HG02759 (cell line): ENCODE measurements at regions not wholly inside any gene's neighbourhood (a gene's known extent, or its start where the extent isn't known, plus 50 kb on each side); places are given as distances from the start of the nearest gene placed in this dataset.

Source experiments
- ATAC-seq: cut with Tn5 transposase; IDR thresholded peaks from one replicate; pipeline ENCODE4 v1.9.1; 2021; ENCODE audit warnings: mild to moderate bottlenecking, moderate library complexity; ENCODE audit not compliant: unreplicated experiment

- no peak for ATAC-seq
Observed at GRCh38 chr15:66927201-66928077, 138.0 kb upstream of the SMAD3 start.

DNA sequence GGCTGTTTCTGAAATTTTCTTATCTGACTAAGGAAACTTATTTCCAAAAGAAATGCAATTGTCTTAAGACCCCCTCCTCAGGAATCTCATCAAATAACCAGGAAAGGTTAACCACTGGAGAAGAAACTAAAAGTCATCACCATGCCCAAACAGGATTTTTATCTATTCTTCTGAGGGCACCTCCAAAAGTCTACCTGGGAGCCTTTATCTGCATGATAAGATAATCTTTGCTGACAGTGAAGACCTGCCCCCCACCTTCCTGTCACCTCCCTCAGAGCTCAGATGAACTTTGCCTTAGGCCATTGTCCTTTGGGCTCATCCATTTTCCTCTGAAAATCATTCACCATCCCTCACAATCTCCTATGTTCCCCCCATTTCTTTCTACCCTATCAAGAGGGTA lies 137.3 kb upstream of the SMAD3 start:
- no peak for ATAC-seq

- no peak for ATAC-seq
Observed at GRCh38 chr15:66928784-66929183, 136.6 kb upstream of the SMAD3 start.

DNA sequence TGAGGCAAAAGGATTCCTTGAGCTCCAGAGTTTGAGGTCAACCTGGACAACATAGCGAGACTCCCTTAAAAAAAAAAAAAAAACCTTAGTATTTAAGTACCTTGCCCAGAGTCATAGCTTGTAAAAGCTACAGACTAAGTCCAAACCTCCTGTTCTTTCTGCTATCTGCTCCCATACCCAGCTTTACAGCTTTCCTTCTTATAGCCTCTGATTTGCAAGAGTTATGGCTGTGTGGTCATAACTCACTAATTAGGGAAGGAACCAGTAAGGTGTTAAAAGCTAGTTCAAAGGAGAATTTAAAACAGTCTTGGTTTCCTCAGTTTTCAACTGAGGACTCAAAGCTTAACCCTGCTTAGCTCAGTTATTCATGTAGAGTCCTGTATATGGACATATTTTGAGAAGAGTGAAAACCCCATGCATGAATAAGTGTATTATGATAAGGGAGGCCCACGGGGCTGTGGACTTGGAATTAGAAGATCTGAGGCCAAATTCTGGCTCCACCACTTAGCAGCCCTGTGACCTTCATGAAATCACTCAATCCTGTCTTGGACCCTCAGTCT lies 135.5 kb upstream of the SMAD3 start:
- no peak for ATAC-seq

DNA sequence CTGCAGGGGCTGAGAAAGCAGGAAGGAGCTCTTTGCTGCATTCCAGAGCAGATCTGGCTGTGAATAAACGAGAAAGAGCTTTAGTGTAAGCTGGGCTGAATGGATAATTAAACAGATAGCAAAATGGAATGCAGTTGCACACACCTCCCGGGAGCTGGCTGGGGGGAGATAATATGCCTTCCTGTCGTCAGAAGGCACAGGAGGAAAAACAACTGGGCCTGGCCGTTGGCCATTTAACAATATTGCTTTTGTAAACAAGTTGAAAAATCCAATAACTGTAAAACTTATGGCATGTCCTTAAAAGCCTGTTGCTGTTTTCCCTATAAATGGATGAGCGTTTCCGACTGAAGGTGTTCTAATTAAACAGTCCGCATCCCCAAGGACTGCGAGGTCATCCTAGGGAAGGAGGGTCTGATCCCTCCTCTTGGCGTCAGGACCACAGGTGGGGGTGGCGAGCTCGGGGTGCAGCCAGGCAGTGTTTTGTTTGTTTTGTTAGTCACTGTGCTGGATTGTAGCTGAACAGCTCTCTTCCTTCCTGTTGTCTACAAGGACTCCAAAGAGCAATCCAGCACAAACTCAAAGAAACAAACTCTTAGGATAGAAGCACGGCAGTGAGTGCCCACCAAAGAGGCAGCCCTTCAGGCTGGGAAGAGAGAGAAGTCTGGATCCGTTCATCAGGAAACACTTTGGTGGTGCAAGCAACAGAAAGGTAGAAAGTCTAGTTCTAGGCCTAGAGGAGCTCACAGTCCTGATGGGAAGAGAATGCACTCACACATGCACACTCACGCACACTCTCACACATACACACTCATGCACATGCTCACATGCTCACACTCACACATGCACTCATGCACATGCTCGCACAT lies 133.4 kb upstream of the SMAD3 start:
- ATAC-seq, result no peak

DNA sequence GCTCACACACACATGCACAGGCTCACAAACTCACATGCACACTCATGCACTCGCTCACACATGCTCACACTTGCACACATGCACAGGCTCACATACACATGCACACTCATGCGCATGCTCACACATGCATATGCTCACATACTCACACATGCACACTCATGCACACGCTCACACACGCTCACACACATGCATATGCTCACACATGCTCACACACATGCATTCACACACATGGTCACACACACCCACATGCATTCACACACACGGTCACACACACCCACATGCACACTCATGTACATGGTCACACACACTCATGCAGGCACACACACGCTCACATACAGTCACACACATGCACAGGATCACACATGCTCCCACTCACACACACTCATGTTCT lies 132.8 kb upstream of the SMAD3 start:
- no peak for ATAC-seq

GRCh38 chr15:66933932-66934867 lies 131.2 kb upstream of the SMAD3 start:
- ATAC-seq, result no peak

GRCh38 chr15:66934868-66935520 lies 130.4 kb upstream of the SMAD3 start:
- no peak for ATAC-seq

GRCh38 chr15:66935688-66936087 lies 129.7 kb upstream of the SMAD3 start:
- no peak for ATAC-seq

- ATAC-seq, result no peak
Observed at GRCh38 chr15:66936109-66936860, 129.1 kb upstream of the SMAD3 start.

DNA sequence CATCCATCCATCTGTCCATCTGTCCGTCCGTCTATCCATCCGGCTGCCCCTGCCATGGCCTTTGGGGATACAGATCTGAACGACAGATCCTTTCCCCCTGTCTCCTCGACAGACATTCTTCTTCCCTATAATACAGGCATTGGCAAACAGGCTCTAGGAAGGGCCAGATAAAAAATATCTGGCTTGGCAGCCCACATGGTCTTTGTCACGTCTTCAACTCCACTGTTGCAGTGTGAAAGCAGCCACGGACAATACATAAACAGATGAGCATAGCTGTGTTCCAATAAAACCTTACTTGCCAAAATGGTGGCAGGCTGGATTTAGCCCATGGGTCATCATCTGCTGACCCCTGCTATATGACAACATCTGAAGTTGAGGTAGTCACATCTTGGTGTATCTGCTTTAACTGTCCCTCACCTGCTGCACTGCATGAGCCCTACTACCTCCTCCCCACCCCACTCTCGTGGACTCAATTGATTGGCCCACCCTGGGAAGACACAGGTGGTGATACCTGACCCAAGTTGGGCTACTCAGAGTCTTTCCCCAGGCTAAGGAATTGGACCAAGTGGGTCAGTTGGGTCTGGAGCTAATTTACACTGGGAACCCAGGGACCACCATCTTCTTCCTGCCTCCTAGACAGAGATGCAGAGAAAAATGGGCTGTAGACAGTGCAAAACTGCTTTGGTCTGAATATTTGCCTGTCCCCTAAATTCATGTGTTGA lies 128.4 kb upstream of the SMAD3 start:
- no peak for ATAC-seq

DNA sequence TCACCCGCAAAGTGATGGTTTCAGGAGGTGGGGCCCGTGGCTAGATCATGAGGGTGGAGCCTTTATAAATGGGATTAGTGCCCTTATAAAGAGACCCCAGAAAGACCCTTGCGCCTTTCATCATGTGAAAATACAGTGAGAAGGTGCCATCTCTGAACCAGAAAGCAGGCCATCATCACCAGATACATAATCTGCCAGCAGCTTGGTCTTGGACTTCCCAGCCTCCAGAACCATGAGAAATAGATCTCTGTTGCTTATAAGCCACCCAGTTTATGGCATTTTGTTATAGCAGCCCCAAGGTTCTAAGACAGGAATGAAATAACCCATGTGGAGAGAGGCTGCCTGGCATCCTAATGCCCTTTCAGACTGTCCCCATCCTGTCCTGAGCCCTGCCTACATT lies 127.8 kb upstream of the SMAD3 start:
- ATAC-seq, result no peak

DNA sequence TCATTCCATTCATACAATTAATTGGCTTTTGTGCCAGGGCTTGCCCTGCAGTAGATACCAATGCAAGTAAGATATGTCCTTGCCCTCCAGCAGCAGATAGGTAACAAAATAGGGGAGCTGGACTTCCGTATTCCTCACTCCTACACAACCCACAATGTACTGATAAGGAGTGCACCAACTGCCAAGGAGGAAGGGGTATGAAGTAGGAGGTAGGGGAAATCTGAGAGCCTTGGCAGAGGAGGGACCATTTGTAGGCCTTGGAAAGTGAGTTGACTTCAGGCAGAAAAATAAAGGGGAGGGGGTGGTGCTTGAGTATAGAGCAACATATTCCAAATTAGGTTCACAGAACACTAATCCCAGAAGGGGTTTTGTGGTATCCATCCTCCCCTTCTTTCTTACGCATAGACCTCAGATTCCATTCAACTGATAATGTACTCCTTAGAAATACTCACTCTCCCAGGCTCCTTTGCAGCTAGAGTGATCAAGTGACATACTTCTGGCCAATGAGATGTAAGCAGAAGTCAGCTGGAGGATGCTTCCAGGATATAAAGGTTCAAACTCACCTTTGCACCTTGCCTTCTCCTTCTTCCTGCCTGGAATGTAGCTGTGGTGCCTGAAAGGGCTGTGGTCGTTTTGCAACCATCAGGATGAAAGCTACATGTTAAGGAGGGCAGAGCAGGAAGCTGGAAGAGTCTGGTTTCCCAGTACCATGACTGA lies 127.1 kb upstream of the SMAD3 start:
- no peak for ATAC-seq

DNA sequence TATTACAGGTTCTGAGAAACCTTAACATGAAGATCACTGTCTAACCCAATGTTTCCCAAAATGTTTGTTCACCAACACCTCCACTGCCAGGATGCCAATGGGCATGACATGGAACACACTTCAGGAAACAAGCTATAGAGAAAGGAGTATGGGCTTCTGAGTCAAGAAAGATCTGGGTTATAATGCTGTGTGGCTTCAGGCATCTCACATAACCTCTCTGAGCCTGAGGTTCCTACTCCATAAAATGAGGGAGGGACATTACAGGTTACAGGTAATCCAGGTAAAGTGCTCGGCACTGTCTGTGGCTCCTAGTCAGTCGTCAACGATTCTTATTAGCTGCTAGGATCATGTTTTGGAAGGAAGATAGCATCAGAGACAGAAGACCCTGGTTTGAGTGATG lies 126.4 kb upstream of the SMAD3 start:
- ATAC-seq, result no peak

DNA sequence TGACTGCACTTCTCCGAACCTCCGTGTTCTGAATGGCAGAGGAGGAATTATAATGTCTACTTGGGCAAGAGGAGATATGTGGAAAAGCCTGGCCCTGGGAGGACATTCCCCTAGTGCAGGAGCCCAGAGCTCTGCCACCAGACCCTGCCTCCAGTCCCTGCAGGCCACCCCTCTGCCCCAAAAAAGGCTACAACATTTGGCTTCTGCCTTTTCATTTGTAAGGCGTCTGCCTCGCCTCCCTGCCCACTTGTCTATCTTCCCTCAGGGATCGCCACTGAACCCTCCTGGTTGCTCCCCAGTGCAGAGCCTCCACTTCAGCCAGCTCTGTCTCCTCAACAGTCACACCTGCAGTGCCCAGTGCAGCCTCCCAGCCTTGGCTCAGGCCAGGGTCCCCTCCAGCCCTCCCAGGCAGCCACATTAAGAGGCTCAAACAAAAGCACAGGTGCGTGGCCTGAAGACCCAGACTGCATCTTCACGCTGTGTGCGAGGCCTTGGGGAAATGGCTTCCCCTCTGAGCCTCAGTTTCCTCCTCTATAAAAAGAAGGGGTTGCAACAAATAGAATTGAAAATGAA lies 125.9 kb upstream of the SMAD3 start:
- no peak for ATAC-seq

- peak; percentile 75 for ATAC-seq
Observed at GRCh38 chr15:66940368-66940767, 125.0 kb upstream of the SMAD3 start.

DNA sequence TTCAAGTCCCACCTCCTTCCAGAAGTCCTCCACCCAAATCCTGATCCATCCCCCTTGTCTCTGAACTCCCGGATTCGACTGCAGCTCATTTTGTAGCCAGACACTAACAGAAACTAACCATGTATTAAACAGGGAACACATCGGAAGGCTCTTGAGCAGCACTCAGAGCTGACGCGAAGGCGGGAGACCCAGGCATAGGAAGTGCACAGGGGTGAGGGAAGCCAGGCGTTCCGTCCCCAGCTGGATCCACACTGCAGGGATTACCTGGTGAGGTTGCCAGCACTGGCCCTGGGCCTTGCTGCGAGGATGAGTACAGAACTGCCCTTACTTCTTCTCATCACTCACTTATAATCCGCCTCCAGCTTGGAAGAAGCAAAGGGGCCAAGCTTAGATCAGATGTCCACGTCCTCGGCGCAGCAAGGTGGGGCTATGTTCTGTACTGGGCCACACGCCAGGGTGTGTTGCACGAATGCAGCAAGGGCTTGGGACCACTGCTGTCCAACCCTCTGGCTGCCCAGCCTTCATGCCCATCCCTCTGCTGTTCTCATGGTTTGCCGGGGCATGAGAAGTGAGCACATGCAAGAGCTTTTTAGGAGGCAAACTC lies 124.2 kb upstream of the SMAD3 start:
- no peak for ATAC-seq
